CMK (cell line): ENCODE measurements at regions not wholly inside any gene's neighbourhood (a gene's known extent, or its start where the extent isn't known, plus 50 kb on each side); places are given as distances from the start of the nearest gene placed in this dataset.
"Not testable (repeated sequence)": the region's sequence is repeated elsewhere in the genome, so short reads cannot be mapped to it uniquely, and the experiment has no call there.

Experiments
- DNase-seq: peaks from one replicate; pipeline ENCODE4 v3.0.0-alpha.2; 2010; ENCODE audit warnings: low read depth

DNA sequence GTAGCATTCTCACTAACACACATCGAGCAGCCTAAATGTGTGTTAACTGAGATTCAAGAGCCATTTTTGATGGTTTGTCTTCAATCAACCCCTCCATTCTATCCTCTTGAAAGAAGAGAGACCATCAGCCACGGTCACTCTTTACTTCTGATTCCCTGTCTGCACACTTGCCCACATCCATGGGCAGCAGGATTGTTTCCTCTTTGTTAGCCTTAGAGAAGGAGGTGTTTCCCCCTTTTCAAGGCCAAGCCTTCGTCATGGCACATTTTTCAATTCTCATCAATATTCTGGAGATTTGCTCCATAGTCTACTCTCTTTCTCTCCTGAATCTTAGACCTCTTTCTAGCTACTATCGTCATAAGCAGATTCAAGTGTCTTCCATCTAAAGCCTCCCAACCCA, 522.4 kb upstream of the NAALADL2 start:
- no peak for DNase-seq

DNA sequence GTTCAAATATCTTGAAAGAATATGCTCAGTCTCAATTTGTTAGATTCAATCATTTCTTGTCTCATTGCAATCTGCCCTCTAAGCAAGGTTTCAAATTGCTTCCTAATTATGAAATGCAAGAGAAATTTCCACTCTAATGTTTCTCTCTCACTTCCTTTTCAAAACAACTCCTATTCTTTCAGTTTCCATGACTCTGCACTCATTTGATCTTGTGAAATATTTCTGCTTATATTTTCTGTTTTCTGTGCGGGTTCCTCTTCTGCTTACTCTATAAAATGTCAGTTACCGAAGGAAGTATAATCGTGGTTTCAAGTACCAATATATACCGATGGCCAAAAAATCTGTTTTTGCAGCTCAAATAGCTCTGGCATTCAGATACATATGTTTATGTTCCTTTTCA, 521.9 kb upstream of the NAALADL2 start:
- no peak for DNase-seq

GRCh38 chr3:174340624-174341587, 518.2 kb upstream of the NAALADL2 start:
- DNase-seq = no peak

GRCh38 chr3:174342171-174342570, 517.0 kb upstream of the NAALADL2 start:
- no peak for DNase-seq

- DNase-seq = no peak
Observed at GRCh38 chr3:174342941-174343501, 516.1 kb upstream of the NAALADL2 start.

GRCh38 chr3:174346141-174346540, 513.0 kb upstream of the NAALADL2 start:
- no peak for DNase-seq

DNA sequence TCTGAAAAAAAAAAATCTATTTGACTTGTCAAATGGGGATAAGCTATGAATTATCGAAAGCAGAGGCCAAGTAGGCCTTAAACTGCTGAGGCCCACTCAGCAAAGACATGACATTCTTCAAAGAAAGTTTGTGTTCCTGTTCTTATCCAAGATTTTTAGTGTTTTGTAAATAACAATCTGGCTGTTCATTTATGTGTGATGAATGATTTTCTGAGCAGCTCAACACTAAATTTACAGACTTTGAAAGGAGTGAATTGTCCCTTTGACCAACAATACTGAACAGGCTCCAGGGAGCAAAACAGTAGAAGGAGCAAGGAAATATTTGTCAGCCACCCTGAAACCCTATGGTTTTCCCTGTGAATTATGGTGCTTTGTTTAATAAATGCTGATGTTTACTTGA, 512.6 kb upstream of the NAALADL2 start:
- DNase-seq = no peak

- no peak for DNase-seq
Observed at GRCh38 chr3:174347474-174348138, 511.5 kb upstream of the NAALADL2 start.

DNA sequence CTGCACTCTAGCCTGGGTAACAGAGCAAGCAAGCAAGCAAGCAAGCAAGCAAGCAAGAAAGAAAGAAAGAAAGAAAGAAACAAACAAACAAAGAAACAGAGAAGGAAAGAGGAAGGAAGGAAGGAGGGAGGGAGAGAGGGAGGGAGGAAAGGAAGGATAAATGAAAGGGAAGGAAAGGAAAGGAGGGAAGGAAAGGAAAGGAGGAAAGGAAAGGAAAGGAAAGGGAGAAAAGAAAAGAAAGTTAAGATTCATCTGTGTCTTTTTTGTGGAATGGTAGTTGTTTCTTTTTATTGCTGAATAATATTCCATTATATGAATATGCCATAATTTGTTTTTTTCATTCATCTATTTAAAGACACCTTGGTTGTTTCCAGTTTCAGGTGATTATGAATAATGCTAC, 506.9 kb upstream of the NAALADL2 start:
- DNase-seq = no peak

- DNase-seq = no peak
Observed at GRCh38 chr3:174355505-174355904, 503.6 kb upstream of the NAALADL2 start.

DNA sequence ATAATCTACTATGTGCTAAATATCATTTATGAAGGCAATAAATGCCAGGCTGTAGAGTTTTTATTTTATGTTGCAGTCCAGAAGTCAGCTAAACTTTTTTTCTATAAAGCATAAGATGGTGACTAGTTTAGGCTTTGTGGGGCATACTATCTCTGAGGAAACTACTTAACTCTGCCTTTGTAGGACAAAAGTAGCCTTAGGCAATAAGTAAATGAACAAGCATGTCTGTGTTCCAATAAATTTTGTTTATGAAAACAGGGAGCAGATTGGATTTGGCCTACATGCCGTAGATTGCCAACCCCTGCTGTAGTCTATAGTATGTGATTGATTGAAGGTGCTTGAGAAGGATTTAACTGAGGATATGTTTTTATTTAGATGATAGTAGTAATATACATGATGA, 502.5 kb upstream of the NAALADL2 start:
- DNase-seq = no peak

- no peak for DNase-seq
Observed at GRCh38 chr3:174358252-174358651, 500.9 kb upstream of the NAALADL2 start.

GRCh38 chr3:174362556-174362955, 496.6 kb upstream of the NAALADL2 start:
- DNase-seq = peak; percentile 9

- DNase-seq = no peak
Observed at GRCh38 chr3:174363256-174363655, 495.9 kb upstream of the NAALADL2 start.

DNA sequence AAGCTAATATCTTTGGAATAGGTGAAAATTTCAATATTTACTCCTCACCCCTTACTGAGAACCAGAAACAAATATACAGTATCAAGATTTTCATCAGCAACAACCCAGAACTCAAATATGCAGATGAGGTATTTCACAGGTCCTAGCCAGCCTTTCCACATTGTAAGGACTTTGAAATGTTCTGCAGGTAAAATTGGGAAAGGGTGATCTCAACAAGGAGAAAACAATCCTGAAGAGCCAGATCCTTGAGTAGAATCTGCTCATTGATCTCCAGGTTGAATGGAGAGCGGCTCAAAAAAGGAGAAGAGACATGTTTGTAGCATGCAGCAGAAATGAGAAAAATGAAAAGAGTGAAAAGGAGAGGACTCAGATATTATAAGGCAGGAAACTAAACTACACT, 493.3 kb upstream of the NAALADL2 start:
- DNase-seq = no peak

DNA sequence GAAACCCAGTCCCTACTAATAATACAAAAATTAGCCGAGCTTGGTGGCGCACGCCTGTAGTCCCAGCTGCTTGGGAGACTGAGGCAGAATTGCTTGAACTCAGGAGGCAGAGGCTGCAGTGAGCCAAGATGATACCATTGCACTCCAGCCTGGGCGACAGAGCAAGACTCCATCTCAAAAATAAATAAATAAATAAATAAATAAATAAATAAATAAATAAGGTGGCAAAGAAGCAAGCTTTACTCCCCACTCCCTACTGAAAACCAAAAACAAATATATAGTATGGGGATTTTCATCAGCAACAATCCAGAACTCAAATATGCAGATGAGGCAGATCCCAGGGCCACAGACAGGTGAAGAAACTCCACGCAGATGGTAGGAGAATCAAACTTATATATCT, 492.2 kb upstream of the NAALADL2 start:
- DNase-seq = not testable (repeated sequence)

GRCh38 chr3:174376346-174376745, 482.8 kb upstream of the NAALADL2 start:
- no peak for DNase-seq

- DNase-seq = no peak
Observed at GRCh38 chr3:174377096-174377495, 482.0 kb upstream of the NAALADL2 start.

GRCh38 chr3:174377684-174378083, 481.4 kb upstream of the NAALADL2 start:
- DNase-seq = no peak

DNA sequence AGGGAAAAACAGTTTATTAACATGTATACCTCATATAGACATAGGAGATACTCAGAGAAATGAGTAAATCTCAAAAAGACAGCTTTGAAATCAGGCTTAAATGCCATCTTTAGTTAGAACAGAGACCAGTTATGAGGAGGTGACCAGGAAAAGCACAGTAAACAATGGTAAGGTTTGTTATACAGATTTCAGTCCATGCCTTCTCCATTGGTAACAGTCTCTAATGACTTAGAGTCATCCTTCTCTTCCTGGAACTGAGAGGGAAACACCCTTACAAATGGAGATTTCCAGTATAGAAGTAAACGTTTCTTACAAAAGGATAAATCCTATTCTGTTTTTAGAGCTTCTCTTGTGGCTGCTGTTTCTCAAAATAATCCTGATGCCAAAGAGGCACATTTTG, 476.3 kb upstream of the NAALADL2 start:
- no peak for DNase-seq

DNA sequence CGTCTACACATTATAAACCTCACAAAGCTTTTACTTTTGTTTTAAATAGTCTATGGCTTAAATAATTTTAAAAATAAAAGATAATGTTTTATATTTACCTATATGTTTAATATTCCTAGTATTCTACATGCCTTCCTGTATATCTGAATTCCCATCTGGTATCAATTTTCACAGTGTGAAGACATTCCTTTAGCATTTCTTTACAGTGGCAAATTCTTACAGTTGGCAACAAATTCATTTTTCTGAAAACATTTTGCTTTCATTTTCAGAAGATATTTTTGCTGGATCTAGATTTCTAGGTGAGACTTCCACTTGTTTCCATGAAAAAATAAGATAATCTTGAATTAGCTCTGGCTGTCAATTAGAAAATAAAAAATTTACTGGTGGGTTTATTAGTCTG, 471.4 kb upstream of the NAALADL2 start:
- no peak for DNase-seq

DNA sequence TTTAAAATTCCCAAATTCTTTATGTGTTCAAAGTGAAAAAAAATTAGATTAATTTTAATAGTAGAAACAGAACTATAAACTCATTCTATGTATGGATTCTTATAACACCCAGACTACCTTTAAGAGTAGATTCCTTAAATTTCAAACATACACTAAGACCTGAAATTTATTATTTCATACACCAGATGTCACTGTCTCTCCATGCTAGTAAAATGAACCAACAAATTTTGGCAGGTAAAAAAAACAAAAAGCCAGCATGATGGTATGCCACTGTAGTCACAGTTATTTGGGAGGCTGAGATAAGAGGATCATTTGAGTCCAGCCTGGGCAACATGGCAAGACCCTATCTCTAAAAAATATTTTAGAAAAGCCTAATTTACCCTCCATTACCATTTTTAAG, 461.3 kb upstream of the NAALADL2 start:
- DNase-seq = peak; percentile 8

DNA sequence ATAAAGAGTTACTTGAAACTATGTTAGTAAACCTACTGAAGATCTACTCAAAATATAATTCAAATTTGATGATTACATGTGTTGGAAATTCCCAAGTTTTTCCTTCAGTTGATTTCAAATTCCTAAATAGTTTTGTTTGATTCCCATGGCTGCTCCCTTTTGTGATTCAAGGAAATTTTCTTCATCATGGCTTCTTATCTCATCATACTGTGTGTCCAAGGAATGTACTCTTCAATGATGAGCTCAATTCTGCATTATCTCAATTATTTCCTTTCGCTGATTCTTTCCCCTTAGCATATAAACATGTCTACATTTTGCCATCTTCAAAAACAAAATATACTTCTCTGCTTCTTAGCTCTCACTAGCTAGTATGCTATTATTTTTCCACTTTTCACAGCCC, 460.4 kb upstream of the NAALADL2 start:
- no peak for DNase-seq
